ENCODE measurements at regions not wholly inside any gene's neighbourhood (a gene's known extent, or its start where the extent isn't known, plus 50 kb on each side); places are given as distances from the start of the nearest gene placed in this dataset.

- Histone ChIP-seq H3K4me3 (no peak overlapping the region), H2AFZ (no peak overlapping the region), H3K9me3 (ENCODE audit: low read depth) (no peaks in the 10 kb centered on the region), H3K27ac (no peak overlapping the region), H3K4me2 (ENCODE audit: unreplicated experiment) (no peak overlapping the region), H3F3A (ENCODE audit: insufficient read depth) (no peaks in the 10 kb centered on the region), H3K79me2 (ENCODE audit: insufficient read depth) (no peaks in the 10 kb centered on the region), H3K9ac (no peak overlapping the region), H3K4me1 (ENCODE audit: insufficient read depth) (no peaks in the 10 kb centered on the region), H4K20me1 (ENCODE audit: insufficient read depth) (no peaks in the 10 kb centered on the region), H3K27me3 (replicated peaks; ENCODE audit: insufficient read depth) (no peaks in the 10 kb centered on the region), H3K36me3 (ENCODE audit: low read depth) (no peaks in the 10 kb centered on the region), H3K9me2 (ENCODE audit: insufficient read depth) (no peaks in the 10 kb centered on the region)
- in situ Hi-C loops (cut with MboI), result no loop called here
- 17 to 28% methylated on average over 2 of the region's 2 CpGs for WGBS, 2 experiments (ENCODE audit: low coverage in 1 of 2, low lambda C conversion rate in 2 of 2, missing lambda C conversion rate in 2 of 2)
- no peak for DNase-seq
- no peak for TF ChIP-seq EZH2phosphoT487 (IDR thresholded peaks at IDR 0.05; ENCODE audit: insufficient read depth, low read depth)
- TF ChIP-seq EZH2 (IDR thresholded peaks at IDR 0.05; ENCODE audit: insufficient read depth, poor library complexity, severe bottlenecking), result no peak
These were observed 1077.2 kb downstream of the BCL11B start for GRCh38 chr14:98194821-98195220.

- no peak for DNase-seq
- no peaks in the 10 kb centered on the region for H3K27me3 ChIP-seq (replicated peaks; ENCODE audit: insufficient read depth)
- TF ChIP-seq EZH2phosphoT487 (IDR thresholded peaks at IDR 0.05; ENCODE audit: insufficient read depth, low read depth) (no peak), EZH2 (IDR thresholded peaks at IDR 0.05; ENCODE audit: insufficient read depth, poor library complexity, severe bottlenecking) (no peak)
- in situ Hi-C loops (cut with MboI), result no loop called here
- no peaks in the 10 kb centered on the region for H3K36me3 ChIP-seq (ENCODE audit: low read depth)
- H3K79me2 ChIP-seq (ENCODE audit: insufficient read depth), result no peaks in the 10 kb centered on the region
- no peaks in the 10 kb centered on the region for H3F3A ChIP-seq (ENCODE audit: insufficient read depth)
- no peaks in the 10 kb centered on the region for H3K9me2 ChIP-seq (ENCODE audit: insufficient read depth)
- WGBS, 2 experiments (ENCODE audit: low coverage in 1 of 2, low lambda C conversion rate in 2 of 2, missing lambda C conversion rate in 2 of 2), result 10 to 13% methylated on average over 3 of the region's 3 CpGs
- no peak overlapping the region for H3K9ac ChIP-seq
- no peaks in the 10 kb centered on the region for H4K20me1 ChIP-seq (ENCODE audit: insufficient read depth)
- no peak overlapping the region for H3K4me2 ChIP-seq (ENCODE audit: unreplicated experiment)
- no peak overlapping the region for H2AFZ ChIP-seq
- no peak overlapping the region for H3K4me3 ChIP-seq
- H3K9me3 ChIP-seq (ENCODE audit: low read depth), result no peaks in the 10 kb centered on the region
- H3K27ac ChIP-seq, result no peak overlapping the region
- H3K4me1 ChIP-seq (ENCODE audit: insufficient read depth), result no peaks in the 10 kb centered on the region
These were observed 1076.7 kb downstream of the BCL11B start for GRCh38 chr14:98195256-98195655.

DNA sequence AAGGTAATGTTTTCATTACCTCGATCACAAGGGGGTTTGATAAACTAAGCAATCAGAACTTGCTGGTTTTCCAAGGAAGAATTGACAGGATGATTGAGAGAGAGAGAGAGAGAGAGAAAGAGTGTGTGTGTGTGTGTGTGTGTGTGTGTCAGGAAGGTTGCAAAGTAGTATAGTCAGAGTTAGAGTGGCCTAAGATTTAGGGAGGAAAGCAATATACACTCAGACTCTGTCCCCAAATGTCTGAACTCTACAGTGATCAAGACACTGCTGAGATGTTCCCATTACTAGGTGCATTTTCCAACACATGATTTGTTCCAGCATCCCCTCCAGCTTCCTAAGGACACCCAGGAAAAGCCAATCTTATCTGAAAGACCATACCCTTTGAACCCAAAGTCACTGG, 1074.1 kb downstream of the BCL11B start:
- no peak overlapping the region for H3K9ac ChIP-seq
- H3K4me1 ChIP-seq (ENCODE audit: insufficient read depth), result no peaks in the 10 kb centered on the region
- H3K27ac ChIP-seq, result no peak overlapping the region
- DNase-seq, result no peak
- no peak overlapping the region for H3K4me3 ChIP-seq
- no peaks in the 10 kb centered on the region for H3K9me2 ChIP-seq (ENCODE audit: insufficient read depth)
- no peaks in the 10 kb centered on the region for H3K27me3 ChIP-seq (replicated peaks; ENCODE audit: insufficient read depth)
- no peaks in the 10 kb centered on the region for H3F3A ChIP-seq (ENCODE audit: insufficient read depth)
- TF ChIP-seq EZH2 (IDR thresholded peaks at IDR 0.05; ENCODE audit: insufficient read depth, poor library complexity, severe bottlenecking) (no peak), EZH2phosphoT487 (IDR thresholded peaks at IDR 0.05; ENCODE audit: insufficient read depth, low read depth) (no peak)
- H4K20me1 ChIP-seq (ENCODE audit: insufficient read depth), result no peaks in the 10 kb centered on the region
- H3K9me3 ChIP-seq (ENCODE audit: low read depth), result no peaks in the 10 kb centered on the region
- WGBS, 2 experiments (ENCODE audit: low coverage in 1 of 2, low lambda C conversion rate in 2 of 2, missing lambda C conversion rate in 2 of 2), result 25 to 31% methylated on average over 1 of the region's 1 CpG
- no peaks in the 10 kb centered on the region for H3K36me3 ChIP-seq (ENCODE audit: low read depth)
- no peak overlapping the region for H2AFZ ChIP-seq
- no peak overlapping the region for H3K4me2 ChIP-seq (ENCODE audit: unreplicated experiment)
- no peaks in the 10 kb centered on the region for H3K79me2 ChIP-seq (ENCODE audit: insufficient read depth)
- in situ Hi-C loops (cut with MboI), result no loop called here

DNA sequence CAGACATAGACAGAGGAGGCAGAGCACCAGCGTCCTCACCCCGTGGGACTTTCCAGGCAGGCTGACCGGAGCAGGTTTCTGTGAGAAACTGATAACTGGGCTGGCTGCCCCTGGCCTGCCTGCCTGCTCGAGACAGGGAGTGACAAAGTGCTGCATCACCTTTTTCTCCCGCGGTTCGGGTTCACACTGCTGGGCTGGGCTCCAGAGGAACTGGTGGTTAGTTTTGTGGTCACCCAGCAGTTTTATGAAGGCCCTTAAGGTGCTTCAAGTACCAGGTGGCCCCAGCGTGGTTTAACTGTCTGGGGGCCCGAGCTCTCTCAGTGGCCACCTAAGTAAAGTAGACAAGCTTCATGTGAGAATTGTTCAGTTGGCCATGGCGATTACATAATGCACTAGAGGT, 1073.6 kb downstream of the BCL11B start:
- Histone ChIP-seq H3K27ac (no peak overlapping the region), H3K9me3 (ENCODE audit: low read depth) (no peaks in the 10 kb centered on the region), H3K36me3 (ENCODE audit: low read depth) (no peaks in the 10 kb centered on the region), H3K4me1 (ENCODE audit: insufficient read depth) (no peaks in the 10 kb centered on the region), H3K4me3 (no peak overlapping the region), H3K4me2 (ENCODE audit: unreplicated experiment) (no peak overlapping the region), H3K9ac (no peak overlapping the region), H4K20me1 (ENCODE audit: insufficient read depth) (no peaks in the 10 kb centered on the region), H3K79me2 (ENCODE audit: insufficient read depth) (no peaks in the 10 kb centered on the region), H3K9me2 (ENCODE audit: insufficient read depth) (no peaks in the 10 kb centered on the region), H3K27me3 (replicated peaks; ENCODE audit: insufficient read depth) (no peaks in the 10 kb centered on the region), H3F3A (ENCODE audit: insufficient read depth) (no peaks in the 10 kb centered on the region), H2AFZ (no peak overlapping the region)
- in situ Hi-C loops (cut with MboI), result no loop called here
- TF ChIP-seq EZH2 (IDR thresholded peaks at IDR 0.05; ENCODE audit: insufficient read depth, poor library complexity, severe bottlenecking) (no peak), EZH2phosphoT487 (IDR thresholded peaks at IDR 0.05; ENCODE audit: insufficient read depth, low read depth) (no peak)
- 49 to 50% methylated on average over 10 of the region's 10 CpGs for WGBS, 2 experiments (ENCODE audit: low coverage in 1 of 2, low lambda C conversion rate in 2 of 2, missing lambda C conversion rate in 2 of 2)
- no peak for DNase-seq

GRCh38 chr14:98200601-98201000, 1071.4 kb downstream of the BCL11B start:
- no peak for DNase-seq
- Histone ChIP-seq H3K4me2 (ENCODE audit: unreplicated experiment) (no peak overlapping the region), H4K20me1 (ENCODE audit: insufficient read depth) (no peaks in the 10 kb centered on the region), H3K9ac (no peak overlapping the region), H3F3A (ENCODE audit: insufficient read depth) (no peaks in the 10 kb centered on the region), H3K36me3 (ENCODE audit: low read depth) (no peaks in the 10 kb centered on the region), H3K4me3 (no peak overlapping the region), H3K27ac (no peak overlapping the region), H3K9me2 (ENCODE audit: insufficient read depth) (no peaks in the 10 kb centered on the region), H3K9me3 (ENCODE audit: low read depth) (no peaks in the 10 kb centered on the region), H3K4me1 (ENCODE audit: insufficient read depth) (no peaks in the 10 kb centered on the region), H3K27me3 (replicated peaks; ENCODE audit: insufficient read depth) (no peaks in the 10 kb centered on the region), H3K79me2 (ENCODE audit: insufficient read depth) (no peaks in the 10 kb centered on the region), H2AFZ (no peak overlapping the region)
- TF ChIP-seq EZH2 (IDR thresholded peaks at IDR 0.05; ENCODE audit: insufficient read depth, poor library complexity, severe bottlenecking), result no peak
- TF ChIP-seq EZH2phosphoT487 (IDR thresholded peaks at IDR 0.05; ENCODE audit: insufficient read depth, low read depth), result no peak
- 48 to 55% methylated on average over 7 of the region's 7 CpGs for WGBS, 2 experiments (ENCODE audit: low coverage in 1 of 2, low lambda C conversion rate in 2 of 2, missing lambda C conversion rate in 2 of 2)
- in situ Hi-C loops (cut with MboI), result no loop called here

Measured in GM23248 (cell line).